Activated CD4-positive, alpha-beta T cell treated with anti-CD3 and anti-CD28 coated beads, Interleukin-2, amount 50 U/mL, for 4 hours (primary cell): ENCODE measurements at regions not wholly inside any gene's neighbourhood (a gene's known extent, or its start where the extent isn't known, plus 50 kb on each side); places are given as distances from the start of the nearest gene placed in this dataset.
"Not testable (repeated sequence)": the region's sequence is repeated elsewhere in the genome, so short reads cannot be mapped to it uniquely, and the experiment has no call there.

ENCODE experiments used
- DNase-seq, 2 experiments: peaks; one replicate each; pipeline ENCODE4 v3.0.0-alpha.2; 2020

DNA sequence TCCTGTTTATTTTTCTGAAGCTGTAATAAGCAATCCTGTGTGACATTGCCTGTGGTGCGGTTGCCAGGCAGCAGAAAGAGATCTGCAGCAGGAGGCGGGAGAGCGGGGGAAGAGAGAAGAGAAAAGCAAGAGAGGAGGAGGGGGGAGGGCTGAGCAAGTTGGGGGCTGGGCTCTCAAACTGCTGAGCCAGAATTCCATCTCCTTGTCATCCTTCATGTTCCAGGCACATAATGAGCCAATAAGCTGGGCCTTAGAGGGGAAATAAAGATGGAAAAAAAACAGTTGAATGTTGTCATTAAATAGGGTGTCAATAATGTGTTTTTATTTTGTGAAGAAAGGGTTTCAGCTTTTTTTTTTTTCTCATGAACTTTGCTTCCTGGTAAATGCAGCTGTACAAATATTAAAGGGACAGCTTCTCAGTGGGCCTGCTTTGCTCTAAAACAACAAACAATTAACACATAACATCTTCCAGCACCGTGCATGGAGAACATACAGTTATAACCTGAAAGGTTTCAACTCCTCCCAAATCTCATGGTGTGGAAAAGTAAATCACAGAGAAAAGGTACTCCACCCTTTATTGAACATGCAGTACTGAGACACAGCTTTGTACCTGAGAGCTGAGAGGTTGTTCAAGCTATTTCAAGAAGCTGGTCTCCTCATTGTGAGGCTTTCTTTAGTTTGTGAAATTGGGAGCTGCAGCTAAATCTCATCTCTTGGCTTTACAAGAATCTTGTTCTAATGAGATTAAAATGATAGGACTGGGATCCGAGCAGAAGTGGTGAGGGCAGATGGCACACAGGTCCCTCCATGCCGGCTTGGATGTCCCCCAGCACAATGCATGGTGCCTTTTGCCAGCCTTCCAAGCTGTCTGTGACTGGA is 451.1 kb upstream of the KCNMB2 start:
- DNase-seq: peak; percentile 9 to 12

DNA sequence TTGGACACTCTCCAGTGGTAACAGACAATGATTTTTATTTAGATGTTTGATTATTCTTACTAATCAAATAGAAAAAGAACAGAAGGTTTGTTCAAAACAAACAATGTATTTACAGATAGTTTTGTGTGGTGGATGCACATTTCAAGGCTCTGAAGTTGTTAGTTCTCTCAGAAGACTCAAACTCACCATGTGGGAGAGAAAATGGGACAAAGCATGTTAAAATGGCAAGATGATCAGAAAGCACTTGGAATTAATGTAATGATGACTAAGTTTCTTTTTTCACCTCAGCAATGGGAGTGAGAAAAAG is 450.5 kb upstream of the KCNMB2 start:
- no peak for DNase-seq

DNA sequence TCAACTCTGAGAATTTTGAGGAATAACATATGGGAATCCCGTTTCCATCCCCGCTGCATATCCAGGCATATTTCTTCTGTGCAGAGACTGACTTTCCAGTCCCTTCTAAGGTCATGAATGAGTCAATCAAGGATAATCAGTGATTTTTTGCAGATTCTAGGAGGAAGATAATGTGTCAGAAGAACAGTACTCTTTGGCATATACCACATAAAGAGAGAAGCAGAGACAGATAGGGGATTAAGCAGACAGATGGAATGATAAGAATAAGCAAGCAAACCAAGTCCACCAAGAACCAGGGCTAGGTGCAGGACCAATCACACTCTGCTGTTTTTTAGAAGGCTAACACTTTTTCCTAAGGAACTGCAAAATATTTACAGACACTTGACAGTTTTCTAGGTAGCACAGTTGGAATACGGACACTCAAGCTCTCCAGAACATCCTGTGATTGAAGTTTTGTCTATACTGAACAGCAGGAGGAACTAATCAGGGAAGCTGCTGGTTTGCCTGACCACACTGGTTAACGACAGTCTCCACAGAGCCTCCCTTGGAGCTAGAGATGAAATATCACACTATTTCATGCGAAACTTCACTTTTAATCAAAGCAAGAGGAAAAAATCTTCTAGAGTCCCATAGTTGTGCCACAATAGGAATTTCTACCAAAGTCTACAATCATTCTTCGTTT is 450.0 kb upstream of the KCNMB2 start:
- DNase-seq: no peak

DNA sequence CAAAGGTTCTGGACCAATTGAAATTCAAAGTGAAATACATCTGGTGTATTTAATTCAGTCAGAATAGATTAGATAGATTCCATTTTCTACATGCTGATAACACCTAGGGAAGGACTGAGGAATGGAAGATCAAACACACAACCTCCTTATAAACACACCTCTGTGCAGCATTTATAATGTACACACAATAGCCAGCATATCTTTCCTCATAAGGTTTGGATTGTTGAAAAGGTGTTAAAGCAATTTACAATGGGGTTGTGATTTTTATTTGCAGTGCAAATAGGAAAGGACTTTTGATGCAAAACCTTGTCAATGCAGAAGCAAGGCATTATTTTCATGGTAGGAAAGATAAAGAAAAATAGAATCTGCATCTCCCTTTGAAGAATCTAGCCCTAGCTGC is 448.9 kb upstream of the KCNMB2 start:
- no peak for DNase-seq

DNA sequence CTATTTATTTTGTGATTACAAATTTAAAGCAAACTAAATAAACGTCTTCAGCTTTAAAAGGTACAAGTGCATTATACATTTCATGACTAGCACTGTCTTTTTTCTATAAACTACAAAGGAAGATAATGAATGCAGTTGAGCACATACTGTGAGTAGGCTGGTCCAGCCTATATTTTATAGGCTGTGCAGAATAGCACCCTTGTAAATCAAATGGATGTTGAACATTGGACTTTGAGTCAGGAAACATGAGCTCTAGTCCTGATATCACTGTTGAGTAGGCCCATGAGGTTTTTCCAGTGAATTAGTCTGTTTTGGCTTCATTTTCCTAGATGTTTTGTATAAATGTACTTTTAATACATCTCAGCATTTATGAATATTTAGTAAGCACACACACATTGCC is 447.3 kb upstream of the KCNMB2 start:
- DNase-seq: no peak

DNA sequence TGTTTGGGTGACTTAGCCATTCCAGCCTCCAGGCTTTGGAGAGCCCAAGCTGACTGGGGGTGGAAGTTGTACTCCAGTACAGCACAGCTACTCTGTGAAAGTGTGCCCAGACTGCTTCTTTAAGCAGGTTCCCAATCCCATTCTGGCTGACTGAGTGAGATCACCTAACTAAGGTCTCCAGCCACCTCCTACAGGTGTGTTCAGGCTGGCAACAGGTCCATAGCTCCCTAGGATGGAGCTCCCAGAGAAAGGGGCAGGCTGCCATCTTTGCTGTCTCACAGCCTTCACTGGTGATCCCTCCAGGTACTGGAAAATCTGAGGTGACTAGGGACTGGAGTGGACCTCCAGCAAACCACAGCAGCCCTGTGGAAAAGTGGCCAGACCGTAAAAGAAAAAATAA is 445.3 kb upstream of the KCNMB2 start:
- DNase-seq: no peak

DNA sequence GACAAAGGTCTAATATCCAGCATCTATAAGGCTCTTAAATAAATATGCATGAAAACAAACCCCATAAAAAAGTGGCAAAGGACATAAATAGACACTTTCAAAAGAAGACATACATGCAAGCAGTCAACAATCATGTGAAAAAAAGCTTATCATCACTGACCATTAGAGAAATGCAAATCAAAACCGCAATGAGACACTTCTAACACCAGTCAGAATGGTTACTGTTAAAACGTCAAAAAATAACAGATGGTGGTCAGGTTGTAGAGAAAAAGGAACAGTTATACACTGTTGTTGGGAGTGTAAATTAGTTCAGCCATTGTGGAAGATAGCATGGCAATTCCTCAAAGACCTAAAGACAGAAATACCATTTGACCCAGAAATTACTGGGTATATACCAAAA is 440.7 kb upstream of the KCNMB2 start:
- DNase-seq: no peak

DNA sequence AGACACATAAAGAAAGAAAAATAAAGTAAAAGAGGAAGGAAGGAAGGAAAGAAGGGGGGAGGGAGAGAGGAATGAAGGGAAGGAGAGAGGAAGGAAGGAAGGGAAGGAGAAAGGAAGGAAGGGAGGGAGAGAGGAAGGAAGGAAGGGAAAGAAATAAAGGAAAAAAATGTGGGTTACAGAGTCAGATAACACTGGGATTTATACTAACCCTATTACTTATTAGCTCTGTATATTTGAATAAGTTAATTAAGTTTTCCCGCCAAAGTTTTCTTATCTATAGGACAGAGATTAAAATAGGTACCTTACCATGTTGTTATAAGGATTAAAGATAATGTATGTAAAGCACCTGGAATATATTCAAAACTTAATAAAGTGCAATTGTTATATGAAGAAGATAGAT is 439.3 kb upstream of the KCNMB2 start:
- DNase-seq: no peak

DNA sequence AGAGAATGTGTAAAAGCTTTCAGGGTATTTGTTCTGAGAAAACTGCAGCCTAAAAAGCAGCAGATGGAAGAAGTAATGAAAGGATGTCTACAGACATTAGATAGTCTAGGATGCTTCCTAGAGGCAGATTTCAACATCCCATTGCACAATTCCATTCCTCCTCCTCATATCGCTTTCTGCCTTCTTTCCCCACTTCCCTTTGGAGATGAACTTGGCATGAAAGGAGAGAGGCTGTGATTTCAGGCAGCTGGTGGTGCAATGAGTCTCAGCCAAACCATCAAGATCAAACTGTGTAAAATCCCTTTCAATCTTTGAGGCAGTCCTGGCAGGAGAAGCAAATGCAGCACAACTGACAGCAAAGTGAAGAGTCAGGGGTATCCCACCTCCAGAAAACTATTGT is 438.7 kb upstream of the KCNMB2 start:
- DNase-seq: no peak

DNA sequence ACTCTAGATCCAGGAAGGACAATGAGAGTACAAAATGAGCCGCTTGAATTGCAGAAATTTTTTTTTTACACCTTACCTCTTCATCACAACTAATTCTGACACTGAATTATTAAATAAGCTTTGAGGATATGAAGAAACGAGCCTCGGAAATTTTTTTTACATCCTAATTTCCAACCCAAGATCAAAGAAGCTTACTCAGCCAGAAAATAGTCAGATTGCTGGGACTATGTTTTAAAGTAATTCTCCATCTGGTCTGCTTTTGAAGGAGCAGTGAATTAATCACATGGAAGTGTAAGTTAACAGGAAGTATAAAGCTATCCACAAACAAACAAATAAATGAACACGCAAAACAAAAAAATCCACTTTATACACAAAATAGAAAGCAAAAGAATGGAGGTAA is 437.0 kb upstream of the KCNMB2 start:
- DNase-seq: no peak

DNA sequence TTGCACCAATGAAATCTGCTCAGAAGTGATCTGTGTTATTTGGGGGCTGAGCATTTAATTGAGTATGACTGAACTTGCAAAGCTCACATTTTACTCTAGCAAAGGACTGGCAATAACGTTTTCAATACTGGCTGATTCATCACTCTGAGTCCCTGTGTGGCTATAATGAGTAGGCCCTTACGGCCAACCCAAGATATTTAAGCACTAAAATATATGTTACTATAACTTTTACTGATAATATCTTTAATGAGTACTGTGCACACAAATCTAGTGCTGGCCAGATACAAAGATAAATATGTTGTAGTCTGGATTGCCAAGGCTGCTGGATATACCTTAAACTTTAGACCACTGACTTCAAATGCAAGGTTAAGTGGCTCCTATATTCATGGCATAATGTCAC is 436.4 kb upstream of the KCNMB2 start:
- DNase-seq: no peak

DNA sequence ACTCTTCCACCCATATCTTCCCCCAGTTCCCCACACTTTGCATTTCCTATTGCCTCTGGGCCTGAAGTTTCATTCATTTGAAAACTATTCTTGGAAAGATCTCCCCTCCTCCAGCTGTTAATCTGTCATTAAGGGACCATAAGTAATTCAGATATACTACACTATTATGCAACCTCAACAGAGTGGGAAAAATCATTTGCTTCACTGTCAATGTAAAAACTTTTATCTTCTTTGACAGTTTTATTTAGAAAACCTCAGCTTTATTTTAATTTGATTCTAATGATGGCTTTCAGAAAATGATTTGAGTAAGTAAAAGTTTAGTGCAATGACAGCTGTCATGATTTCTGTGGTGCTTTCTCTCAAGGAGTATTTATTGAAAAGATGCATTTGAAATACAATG is 435.3 kb upstream of the KCNMB2 start:
- no peak for DNase-seq

DNA sequence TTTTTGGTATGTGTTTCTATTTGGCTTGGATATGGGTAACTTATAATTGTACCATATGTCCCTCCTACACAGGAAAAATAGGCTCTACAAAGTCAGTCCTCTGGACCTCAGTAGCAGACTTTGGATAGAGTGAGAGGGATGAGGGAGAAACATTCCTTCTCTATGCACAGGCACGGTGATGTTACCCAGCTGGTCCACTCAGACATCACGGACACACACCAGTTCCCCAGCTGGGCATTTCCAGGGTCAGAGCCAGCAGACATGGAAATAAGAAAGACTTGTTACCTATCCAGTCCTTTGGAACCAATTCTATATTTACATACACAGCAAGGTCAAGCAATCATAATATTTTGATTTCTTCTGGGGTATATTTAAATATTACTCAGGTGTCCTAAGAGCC is 433.1 kb upstream of the KCNMB2 start:
- no peak for DNase-seq

DNA sequence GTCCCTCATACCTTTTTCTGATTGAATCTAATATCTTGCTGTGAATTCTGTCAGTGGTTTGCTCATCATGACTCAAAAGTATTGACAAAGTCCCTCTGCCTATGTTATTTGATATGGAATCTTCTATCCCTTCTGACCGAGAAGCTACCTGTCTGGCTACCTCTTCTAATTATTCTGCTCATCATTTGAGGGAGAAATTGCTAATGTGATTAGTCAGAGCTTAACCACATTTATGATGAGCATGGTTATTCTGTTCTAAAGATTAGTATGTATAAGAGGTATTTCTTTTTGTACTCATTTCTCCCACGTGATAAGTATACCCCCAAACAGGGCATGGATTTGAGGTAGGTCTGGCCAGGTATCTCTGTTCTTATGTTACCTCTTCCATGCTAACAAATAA is 428.4 kb upstream of the KCNMB2 start:
- no peak for DNase-seq

DNA sequence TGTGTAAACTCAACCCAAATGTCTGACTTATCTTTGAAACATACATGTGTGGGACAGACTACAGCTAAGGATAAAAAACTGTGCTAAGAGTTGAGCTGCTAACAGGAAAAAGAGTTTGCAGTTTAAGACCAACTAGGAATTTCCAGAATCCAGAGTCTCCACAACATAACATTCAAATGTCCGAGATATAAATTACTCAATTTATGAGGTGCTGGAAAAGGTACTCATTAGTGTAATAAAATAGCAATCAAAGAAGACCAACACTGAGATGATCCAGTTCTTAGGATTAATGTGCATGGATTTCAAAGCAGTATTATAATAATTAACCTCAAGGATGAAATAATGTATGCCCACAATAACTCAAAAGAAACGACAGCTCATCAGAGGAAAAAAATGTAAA is 426.5 kb upstream of the KCNMB2 start:
- DNase-seq: no peak

DNA sequence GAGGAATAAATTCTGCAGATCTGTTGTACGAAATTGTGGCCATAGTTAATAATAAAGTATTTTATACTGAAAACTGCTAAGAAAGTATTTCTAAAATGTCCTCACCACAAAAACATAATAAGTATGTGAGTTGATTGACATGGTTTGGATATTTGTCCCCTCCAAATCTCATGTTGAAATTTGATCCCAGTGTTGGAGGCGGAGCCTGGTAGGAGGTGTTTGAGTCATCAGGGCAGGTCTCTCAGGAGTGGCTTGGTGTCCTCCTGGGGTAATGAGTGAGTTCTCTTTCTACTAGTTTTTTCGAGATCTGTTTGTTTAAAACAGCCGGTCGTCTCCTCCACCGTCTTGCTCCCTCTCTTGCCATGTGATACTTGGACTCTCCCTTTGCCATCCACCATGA is 424.1 kb upstream of the KCNMB2 start:
- DNase-seq: no peak

DNA sequence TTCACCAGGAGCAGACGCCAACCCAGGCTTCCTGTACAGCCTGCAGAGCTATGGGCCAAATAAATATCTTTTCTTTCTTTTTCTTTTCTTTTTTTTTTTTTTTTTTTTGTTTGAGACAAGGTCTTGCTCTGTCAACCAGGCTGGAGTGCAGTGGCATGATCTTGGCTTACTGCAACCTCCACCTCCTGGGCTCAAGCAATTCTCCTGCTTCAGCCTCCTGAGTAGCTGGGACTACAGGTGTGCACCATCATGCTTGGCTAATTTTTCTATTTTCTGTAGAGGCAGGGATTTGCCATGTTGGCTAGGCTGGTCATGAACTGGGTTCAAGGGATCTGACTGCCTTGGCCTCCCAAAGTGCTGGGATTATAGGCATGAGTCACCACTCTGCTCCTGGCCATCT is 423.7 kb upstream of the KCNMB2 start:
- not testable (repeated sequence) for DNase-seq

DNA sequence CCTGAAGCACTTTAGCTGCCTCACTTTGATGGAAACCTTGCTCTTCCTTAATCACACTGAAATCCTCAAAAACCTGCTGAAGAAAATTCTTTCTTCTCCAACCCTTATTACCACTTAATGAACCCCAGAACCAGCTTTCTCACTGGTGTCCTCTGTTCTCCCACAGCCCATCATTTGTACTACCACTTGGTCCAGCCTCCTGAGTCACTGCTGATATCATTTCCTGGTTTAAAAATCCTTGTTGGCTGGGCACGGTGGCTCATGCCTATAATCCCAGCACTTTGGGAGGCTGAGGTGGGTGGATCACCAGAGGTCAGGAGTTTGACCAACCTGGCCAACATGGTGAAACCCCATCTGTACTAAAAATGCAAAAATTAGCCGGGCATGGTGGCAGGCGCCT is 418.6 kb upstream of the KCNMB2 start:
- no peak for DNase-seq

DNA sequence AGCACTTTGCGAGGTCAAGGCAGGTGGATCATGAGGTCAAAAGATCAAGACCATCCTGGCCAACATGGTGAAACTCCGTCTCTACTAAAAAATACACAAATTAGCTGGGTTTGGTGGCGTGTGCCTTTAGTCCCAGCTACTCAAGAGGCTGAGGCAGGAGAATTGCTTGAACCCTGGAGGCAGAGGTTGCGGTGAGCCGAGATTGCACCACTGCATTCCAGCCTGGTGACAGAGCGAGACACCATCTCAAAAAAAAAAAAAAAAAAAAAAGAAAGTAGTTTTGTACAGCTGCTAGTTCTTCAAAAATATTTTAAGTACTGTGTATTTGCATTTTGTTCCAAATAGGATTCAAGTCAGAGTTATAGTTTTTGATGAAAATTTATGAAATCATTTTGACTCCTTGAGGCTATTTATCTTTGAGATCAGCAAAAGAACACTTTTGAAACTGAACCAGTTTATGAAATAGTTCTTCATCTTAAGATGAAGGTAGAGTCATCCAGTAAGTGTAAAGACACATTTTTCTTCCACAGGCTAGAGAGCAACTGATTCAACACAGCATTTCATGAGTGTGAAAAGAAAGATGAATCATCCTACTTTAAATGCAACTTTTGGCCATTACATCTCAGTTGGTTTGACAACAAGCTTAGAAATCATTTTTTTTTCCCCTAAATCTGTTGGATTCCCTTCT is 416.5 kb upstream of the KCNMB2 start:
- DNase-seq: not testable (repeated sequence)

DNA sequence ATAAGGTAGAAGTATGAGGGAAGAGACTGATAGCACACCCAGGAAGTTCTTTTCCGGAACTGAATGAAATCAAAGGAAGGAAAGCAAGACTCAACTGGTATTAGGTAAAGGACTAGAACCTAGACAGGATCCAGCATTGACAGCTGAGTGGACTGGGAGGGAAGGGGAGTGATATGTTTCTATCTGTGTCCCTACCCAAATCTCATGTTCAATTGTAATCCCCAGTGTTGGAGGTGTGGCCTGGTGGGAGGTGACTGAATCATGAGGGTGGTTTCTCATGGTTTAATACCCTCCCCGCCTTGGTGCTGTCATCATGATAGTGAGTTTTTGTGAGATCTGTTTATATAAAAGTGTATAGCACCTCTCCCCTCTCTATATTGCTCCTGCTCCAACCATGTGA is 415.9 kb upstream of the KCNMB2 start:
- no peak for DNase-seq

DNA sequence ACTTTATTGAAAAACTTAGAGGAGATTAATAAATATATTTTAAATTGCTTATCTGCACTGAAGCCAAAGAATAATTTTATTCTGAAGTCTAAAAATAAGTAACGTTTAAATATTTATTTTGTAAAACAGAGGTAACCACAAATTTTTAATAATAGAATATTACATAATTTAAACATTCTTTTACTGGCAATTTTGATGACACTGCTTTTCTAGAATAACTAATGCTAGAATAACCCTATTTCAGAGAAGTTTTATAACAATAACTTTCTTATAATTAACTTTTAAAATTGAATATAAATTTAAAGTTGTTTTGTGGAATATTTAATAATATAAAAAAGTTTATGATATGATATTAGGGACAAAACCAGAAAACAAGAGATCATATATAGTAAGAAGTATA is 409.6 kb upstream of the KCNMB2 start:
- DNase-seq: no peak

DNA sequence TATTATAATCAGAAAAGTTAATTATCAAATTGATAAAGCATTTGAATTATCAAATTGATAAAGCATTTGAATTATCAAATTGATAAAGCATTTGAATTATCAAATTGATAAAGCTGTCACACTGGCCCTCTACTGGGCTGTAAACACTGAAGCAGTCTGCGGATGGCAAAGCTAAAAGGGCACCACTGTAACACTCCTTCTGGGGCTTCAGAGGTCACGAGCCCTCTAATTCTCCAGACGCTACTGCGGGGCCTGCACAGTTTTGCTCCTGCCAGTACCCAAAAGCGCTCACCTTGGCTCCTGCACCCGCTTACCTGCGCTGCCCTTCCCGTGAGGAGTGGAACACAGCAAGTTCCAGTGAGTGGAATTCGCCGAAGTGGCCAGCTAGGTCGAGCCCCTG is 409.0 kb upstream of the KCNMB2 start:
- no peak for DNase-seq

DNA sequence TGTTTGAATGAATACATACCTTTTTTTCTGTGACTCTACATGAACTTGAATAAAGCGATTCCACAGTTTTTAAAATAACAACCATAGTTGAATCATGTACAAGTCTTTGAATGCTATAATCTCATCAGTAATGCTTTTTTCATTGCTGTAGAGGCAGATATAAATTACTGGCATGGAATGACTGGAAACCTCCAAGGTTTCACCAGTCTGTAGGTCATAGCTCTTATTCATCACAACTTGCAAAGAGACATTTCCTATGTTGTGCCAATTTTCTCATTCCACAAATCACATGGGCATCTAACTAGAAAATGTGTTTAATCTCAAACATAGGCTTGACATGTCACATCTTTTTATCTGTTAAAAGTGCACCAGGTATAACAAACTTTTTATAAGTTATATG is 407.1 kb upstream of the KCNMB2 start:
- DNase-seq: no peak

DNA sequence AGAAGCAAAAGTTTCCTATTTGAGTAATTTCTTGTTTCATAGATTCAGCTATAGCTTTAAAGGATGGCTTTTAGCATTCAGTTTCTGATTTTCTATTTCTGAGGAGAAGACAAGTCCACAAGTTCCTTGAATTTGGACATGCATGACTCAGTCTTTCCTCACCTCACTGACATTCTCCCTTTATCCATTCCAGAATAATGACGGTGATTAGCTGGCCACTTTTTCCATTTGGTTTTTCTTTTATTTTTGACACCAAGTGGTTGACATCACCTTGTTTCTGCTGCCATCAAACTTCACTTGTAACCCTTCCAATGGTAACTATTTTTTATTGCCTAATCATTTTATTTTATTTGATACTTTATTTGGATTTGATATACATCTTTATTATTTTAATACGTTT is 404.4 kb upstream of the KCNMB2 start:
- DNase-seq: no peak
